Retinal pigment epithelial cell (primary cell): ENCODE measurements at regions not wholly inside any gene's neighbourhood (a gene's known extent, or its start where the extent isn't known, plus 50 kb on each side); places are given as distances from the start of the nearest gene placed in this dataset.

Source experiments
- DNase-seq: peaks from one replicate; pipeline ENCODE4 v3.0.0-alpha.2; 2010; ENCODE audit warnings: low read depth
- H3K4me3 ChIP-seq: 2 replicates; pipeline ENCODE4 v1.5.1; 2011; ENCODE audit warnings: mild to moderate bottlenecking, low read length, control low read depth, moderate library complexity
- TF ChIP-seq, protein P1 (sequence below): conservative IDR thresholded peaks from 2 replicates; pipeline ENCODE4 v1.5.1; 2011; ENCODE audit warnings: low read depth, low read length, control low read depth, inconsistent platforms

DNA sequence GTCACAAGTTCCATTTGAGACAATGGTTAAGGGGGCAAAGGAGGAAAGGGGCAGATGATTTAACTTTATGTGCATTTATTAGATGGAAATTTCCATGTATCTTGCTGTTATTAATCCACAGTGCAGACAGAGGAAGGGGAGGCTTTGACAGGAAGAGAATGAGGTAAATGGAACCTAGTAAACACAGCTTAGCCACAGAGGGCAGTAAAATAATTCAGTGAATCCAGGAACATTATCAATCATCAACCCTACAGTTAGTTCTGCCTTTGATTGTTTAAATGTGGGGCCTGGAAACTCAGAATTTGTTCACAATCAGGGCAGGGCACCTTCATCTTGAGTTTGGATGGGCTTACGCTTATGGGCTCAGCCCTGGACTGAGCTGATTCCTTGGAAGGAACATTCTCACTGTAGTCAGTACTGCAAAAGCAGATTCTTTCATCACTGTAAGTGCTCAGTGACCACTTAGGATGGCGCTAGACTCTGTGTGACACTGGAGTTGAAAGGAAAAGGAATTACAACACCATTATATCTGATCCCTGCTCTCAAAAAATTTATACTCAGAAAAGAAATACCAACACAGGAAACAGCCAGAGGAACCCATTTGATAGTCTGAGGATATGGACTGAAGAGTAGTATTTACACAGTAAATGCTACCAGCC, 169.5 kb downstream of the PIK3R1 start:
- no peak for DNase-seq
- TF ChIP-seq, protein P1, sequence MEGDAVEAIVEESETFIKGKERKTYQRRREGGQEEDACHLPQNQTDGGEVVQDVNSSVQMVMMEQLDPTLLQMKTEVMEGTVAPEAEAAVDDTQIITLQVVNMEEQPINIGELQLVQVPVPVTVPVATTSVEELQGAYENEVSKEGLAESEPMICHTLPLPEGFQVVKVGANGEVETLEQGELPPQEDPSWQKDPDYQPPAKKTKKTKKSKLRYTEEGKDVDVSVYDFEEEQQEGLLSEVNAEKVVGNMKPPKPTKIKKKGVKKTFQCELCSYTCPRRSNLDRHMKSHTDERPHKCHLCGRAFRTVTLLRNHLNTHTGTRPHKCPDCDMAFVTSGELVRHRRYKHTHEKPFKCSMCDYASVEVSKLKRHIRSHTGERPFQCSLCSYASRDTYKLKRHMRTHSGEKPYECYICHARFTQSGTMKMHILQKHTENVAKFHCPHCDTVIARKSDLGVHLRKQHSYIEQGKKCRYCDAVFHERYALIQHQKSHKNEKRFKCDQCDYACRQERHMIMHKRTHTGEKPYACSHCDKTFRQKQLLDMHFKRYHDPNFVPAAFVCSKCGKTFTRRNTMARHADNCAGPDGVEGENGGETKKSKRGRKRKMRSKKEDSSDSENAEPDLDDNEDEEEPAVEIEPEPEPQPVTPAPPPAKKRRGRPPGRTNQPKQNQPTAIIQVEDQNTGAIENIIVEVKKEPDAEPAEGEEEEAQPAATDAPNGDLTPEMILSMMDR = no peak
- no peak overlapping the region for H3K4me3 ChIP-seq

DNA sequence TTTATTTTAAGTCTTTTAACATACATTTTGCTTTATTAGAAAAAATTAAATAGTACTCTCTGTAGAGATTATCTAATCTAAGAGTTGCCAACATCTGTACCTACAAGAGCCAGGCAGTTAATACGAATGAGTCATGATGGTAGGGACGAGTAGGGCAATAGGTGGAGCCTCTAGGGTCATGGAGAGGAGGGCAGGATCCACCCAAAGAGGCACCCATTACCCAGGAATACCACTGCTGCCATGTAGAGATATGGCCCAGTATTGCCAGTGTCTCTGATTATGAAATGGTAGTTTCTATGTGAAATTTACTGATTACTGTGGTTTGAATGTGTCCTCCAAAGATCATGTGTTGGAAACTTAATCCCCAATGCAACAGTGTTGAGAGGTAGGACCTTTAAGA, 170.4 kb downstream of the PIK3R1 start:
- H3K4me3 ChIP-seq = no peak overlapping the region
- no peak for DNase-seq
- TF ChIP-seq, protein P1 = no peak

GRCh38 chr5:68387074-68387796, 171.7 kb downstream of the PIK3R1 start:
- H3K4me3 ChIP-seq = no peak overlapping the region
- TF ChIP-seq, protein P1 = no peak
- no peak for DNase-seq

- H3K4me3 ChIP-seq = no peak overlapping the region
- TF ChIP-seq, protein P1 = no peak
- DNase-seq = no peak
Measured at GRCh38 chr5:68389618-68390017, 174.1 kb downstream of the PIK3R1 start.

- H3K4me3 ChIP-seq = no peak overlapping the region
- no peak for DNase-seq
- TF ChIP-seq, protein P1 = no peak
Measured at GRCh38 chr5:68392617-68393016, 177.1 kb downstream of the PIK3R1 start.

DNA sequence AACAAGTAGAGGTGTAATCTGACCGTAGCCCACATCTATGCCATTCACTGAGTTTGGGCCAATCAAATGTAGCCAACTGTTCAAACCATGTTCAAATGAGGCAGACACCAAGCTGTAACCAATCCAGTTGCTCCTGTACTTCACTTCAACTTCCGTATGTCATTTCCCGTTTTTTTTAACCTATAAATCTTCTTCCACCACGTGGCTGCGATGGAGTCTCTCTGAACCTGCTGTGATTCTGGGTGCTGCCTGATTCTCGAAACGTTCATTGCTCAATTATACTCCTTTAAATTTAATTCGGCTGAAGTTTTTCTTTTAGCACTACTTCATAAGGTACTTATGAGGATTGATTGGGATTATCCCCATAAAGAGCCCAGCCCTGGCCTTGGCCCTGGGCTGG, 179.7 kb downstream of the PIK3R1 start:
- TF ChIP-seq, protein P1 = no peak
- DNase-seq = no peak
- H3K4me3 ChIP-seq = no peak overlapping the region
